Chondrocyte (in vitro differentiated cells): ENCODE measurements at regions not wholly inside any gene's neighbourhood (a gene's known extent, or its start where the extent isn't known, plus 50 kb on each side); places are given as distances from the start of the nearest gene placed in this dataset.

ENCODE experiments used
- DNase-seq: peaks from one replicate; pipeline ENCODE4 v3.0.0; 2021; ENCODE audit warnings: mixed read lengths, low spot score
- H3K27ac Mint-ChIP-seq: one replicate; pipeline ENCODE4 v1.8.0; 2021; ENCODE audit warnings: mild to moderate bottlenecking, moderate library complexity, mixed read lengths; ENCODE audit not compliant: unreplicated experiment
- H3K27me3 Mint-ChIP-seq: 2 replicates; pipeline ENCODE4 v1.8.0; 2021; ENCODE audit warnings: low read depth, mixed read lengths
- H3K36me3 Mint-ChIP-seq: 2 replicates; pipeline ENCODE4 v1.8.0; 2021; ENCODE audit warnings: low read depth, mixed read lengths
- H3K4me1 Mint-ChIP-seq: 2 replicates; pipeline ENCODE4 v1.8.0; 2021; ENCODE audit warnings: low read depth, mild to moderate bottlenecking, mixed read lengths
- H3K4me3 Mint-ChIP-seq: one replicate; pipeline ENCODE4 v1.8.0; 2021; ENCODE audit warnings: mild to moderate bottlenecking, moderate library complexity, mixed read lengths; ENCODE audit not compliant: unreplicated experiment
- H3K9me3 Mint-ChIP-seq: 2 replicates; pipeline ENCODE4 v1.8.0; 2021; ENCODE audit warnings: low read depth, mixed read lengths
- CTCF ChIP-seq: fragments of 200-600 bp; sonication (generic); IDR thresholded peaks from 2 replicates; pipeline ENCODE4 v1.5.0; 2021; ENCODE audit warnings: antibody characterized with exemption, mild to moderate bottlenecking, moderate library complexity

GRCh38 chr5:68002836-68003235 lies 212.7 kb upstream of the PIK3R1 start:
- H3K27ac Mint-ChIP-seq: no peak overlapping the region
- TF ChIP-seq CTCF: no peak
- no peaks in the 10 kb centered on the region for H3K27me3 Mint-ChIP-seq
- H3K9me3 Mint-ChIP-seq: peaks cover 3% of the 10 kb centered on the region
- H3K36me3 Mint-ChIP-seq: no peaks in the 10 kb centered on the region
- no peak overlapping the region for H3K4me3 Mint-ChIP-seq
- DNase-seq: no peak
- H3K4me1 Mint-ChIP-seq: peaks cover 26% of the 10 kb centered on the region

- TF ChIP-seq CTCF: no peak
- Mint-ChIP-seq H3K4me3 (no peak overlapping the region), H3K27me3 (no peaks in the 10 kb centered on the region), H3K9me3 (peaks cover 3% of the 10 kb centered on the region), H3K36me3 (no peaks in the 10 kb centered on the region), H3K4me1 (peaks cover 32% of the 10 kb centered on the region), H3K27ac (no peak overlapping the region)
- no peak for DNase-seq
Observed at GRCh38 chr5:68000805-68001204, 214.8 kb upstream of the PIK3R1 start.

DNA sequence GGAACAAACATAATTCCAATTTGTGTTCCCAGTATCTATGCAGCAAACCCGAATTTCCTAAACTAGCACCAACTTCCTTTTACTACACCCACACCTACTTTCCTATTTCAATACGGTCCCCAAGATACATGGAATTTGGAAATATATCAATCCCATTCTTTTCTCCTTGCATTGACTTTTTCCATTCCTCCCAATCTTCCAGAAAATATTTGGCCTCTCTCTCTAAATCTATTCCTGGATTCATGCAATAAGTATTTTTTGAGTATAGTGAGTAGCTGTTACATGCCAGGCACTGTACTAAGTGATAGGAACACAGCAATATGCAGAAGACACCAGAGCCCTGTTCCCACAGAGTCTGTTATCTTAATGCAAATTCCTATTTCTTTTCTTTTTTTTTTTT lies 216.2 kb upstream of the PIK3R1 start:
- H3K36me3 Mint-ChIP-seq: no peaks in the 10 kb centered on the region
- peaks cover 3% of the 10 kb centered on the region for H3K9me3 Mint-ChIP-seq
- no peak overlapping the region for H3K4me3 Mint-ChIP-seq
- no peak for DNase-seq
- no peaks in the 10 kb centered on the region for H3K27me3 Mint-ChIP-seq
- H3K4me1 Mint-ChIP-seq: peaks cover 25% of the 10 kb centered on the region
- TF ChIP-seq CTCF: no peak
- peak overlapping the region; percentile 94 for H3K27ac Mint-ChIP-seq

DNA sequence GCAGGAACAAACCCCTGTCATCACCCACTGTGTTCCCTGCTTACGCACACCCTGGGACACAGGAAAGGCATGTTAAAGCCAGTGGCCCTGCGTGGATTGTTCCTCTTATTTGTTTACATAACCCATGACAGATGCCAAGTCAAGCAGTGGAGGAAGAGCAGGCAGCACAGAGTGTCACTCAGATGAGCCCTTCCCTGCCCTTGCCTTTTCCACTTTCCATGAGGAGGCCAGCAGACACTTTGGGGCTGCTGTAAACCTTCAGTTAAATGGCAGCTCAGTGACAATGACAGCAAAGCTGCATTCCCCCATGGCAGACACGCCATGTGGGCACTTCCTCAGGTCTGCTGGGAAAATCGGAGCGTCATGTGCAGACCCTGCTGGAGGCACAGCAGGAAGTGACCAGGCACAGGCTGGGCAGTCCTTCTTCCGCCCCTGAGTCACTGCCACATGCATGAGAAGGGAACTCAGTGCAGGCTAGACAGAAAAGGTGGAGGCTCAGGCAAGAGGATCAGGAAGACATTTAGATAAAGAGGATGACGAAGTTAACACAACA lies 216.8 kb upstream of the PIK3R1 start:
- H3K27me3 Mint-ChIP-seq: no peaks in the 10 kb centered on the region
- peaks cover 3% of the 10 kb centered on the region for H3K9me3 Mint-ChIP-seq
- peak overlapping the region; percentile 94 for H3K27ac Mint-ChIP-seq
- TF ChIP-seq CTCF: no peak
- peak overlapping the region; percentile 26 for H3K4me3 Mint-ChIP-seq
- peaks cover 28% of the 10 kb centered on the region for H3K4me1 Mint-ChIP-seq
- no peak for DNase-seq
- no peaks in the 10 kb centered on the region for H3K36me3 Mint-ChIP-seq

- Mint-ChIP-seq H3K4me3 (no peak overlapping the region), H3K27ac (peak overlapping the region; percentile 57), H3K4me1 (peaks cover 37% of the 10 kb centered on the region), H3K36me3 (no peaks in the 10 kb centered on the region), H3K27me3 (no peaks in the 10 kb centered on the region), H3K9me3 (peaks cover 3% of the 10 kb centered on the region)
- no peak for TF ChIP-seq CTCF
- DNase-seq: no peak
Observed at GRCh38 chr5:67997892-67998457, 217.6 kb upstream of the PIK3R1 start.
